Endothelial cell of umbilical vein (primary cell): ENCODE measurements at regions not wholly inside any gene's neighbourhood (a gene's known extent, or its start where the extent isn't known, plus 50 kb on each side); places are given as distances from the start of the nearest gene placed in this dataset.

Experiments
- BruUV-seq: library from RNA; stranded (reverse); fragments of 400-500 nt; replicated peaks from 2 replicates; lab custom pipeline; 2021; lab: Mats Ljungman, UMichigan
- CTCF ChIA-PET: fragments of 300-600, 350-600 bp; sonication (Branson Sonifier 250); formaldehyde crosslinking; loops from one replicate; lab custom pipeline; 2021; ENCODE audit warnings: antibody characterized with exemption, inconsistent platforms; lab: Charles Lee
- POLR2A ChIA-PET: fragments of 300-600, 350-600 bp; sonication (Branson Sonifier 250); formaldehyde crosslinking; loops from one replicate; lab custom pipeline; 2021; ENCODE audit warnings: antibody characterized with exemption, inconsistent platforms; lab: Charles Lee
- DNase-seq: peaks from one replicate; pipeline ENCODE4 v3.0.0-alpha.2; 2011; ENCODE audit warnings: low read depth, low spot score
- FAIRE-seq: peaks from 2 replicates; lab custom pipeline; 2011; peaks lifted over from hg19 to GRCh38; lab: Jason Lieb, UNC
- H2AFZ ChIP-seq: 2 replicates; pipeline ENCODE4 v1.6.0; 2012; ENCODE audit warnings: low read depth, low read length, control low read depth, inconsistent platforms
- H3K27ac ChIP-seq: 2 replicates; pipeline ENCODE4 v1.5.1; 2011; ENCODE audit warnings: low read depth, mild to moderate bottlenecking, control low read depth, low read length, moderate library complexity; ENCODE audit not compliant: insufficient read depth
- H3K27me3 ChIP-seq, 2 experiments: 2 replicates each; pipeline versions ENCODE4 v1.6.0 to v1.6.1; 2011; ENCODE audit warnings: low read length in 2 of 2, mixed read lengths in 1 of 2; ENCODE audit not compliant: control insufficient read depth in 2 of 2, insufficient read depth in 2 of 2
- H3K36me3 ChIP-seq, 2 experiments: 2 replicates in 1 of 2; 3 replicates in 1 of 2; pipeline ENCODE4 v1.5.1; 2011; ENCODE audit warnings: low read length in 2 of 2, mild to moderate bottlenecking in 1 of 2, moderate library complexity in 1 of 2; ENCODE audit not compliant: control insufficient read depth in 2 of 2, insufficient read depth in 2 of 2; ENCODE audit errors: extremely low read depth in 1 of 2
- H3K4me1 ChIP-seq: 3 replicates; pipeline ENCODE4 v1.5.1; 2011; ENCODE audit warnings: mild to moderate bottlenecking, low read length; ENCODE audit not compliant: control insufficient read depth, insufficient read depth; ENCODE audit errors: extremely low read depth
- H3K4me2 ChIP-seq: 2 replicates; pipeline ENCODE4 v1.6.1; 2011; ENCODE audit warnings: low read length, control low read depth, mixed read lengths; ENCODE audit not compliant: insufficient read depth
- H3K4me3 ChIP-seq, 3 experiments: fragments of 200-600 bp in 1 of 3; sonication (generic), shearing (Covaris generic) in 1 of 3; replicated peaks in 1 of 3; 2 replicates each; pipeline ENCODE4 v1.5.1; 2011 to 2016; ENCODE audit warnings: control low read depth in 3 of 3, low read length in 3 of 3, mild to moderate bottlenecking in 2 of 3, inconsistent platforms in 1 of 3, low read depth in 1 of 3, moderate library complexity in 1 of 3; ENCODE audit not compliant: insufficient read depth in 1 of 3
- H3K79me2 ChIP-seq: 2 replicates; pipeline ENCODE4 v1.6.0; 2012; ENCODE audit warnings: low read length, inconsistent platforms; ENCODE audit not compliant: control insufficient read depth, insufficient read depth
- H3K9ac ChIP-seq: replicated peaks from 2 replicates; pipeline ENCODE3; 2011; ENCODE audit warnings: low read length, control low read depth; ENCODE audit not compliant: insufficient read depth; ENCODE audit errors: extremely low read depth
- H3K9me1 ChIP-seq: replicated peaks from 3 replicates; pipeline ENCODE4 v1.6.0; 2011; ENCODE audit warnings: mild to moderate bottlenecking, low read length; ENCODE audit not compliant: control insufficient read depth, insufficient read depth; ENCODE audit errors: extremely low read depth
- H3K9me3 ChIP-seq: replicated peaks from 2 replicates; pipeline ENCODE4 v1.5.1; 2012; ENCODE audit warnings: low read length, inconsistent platforms; ENCODE audit not compliant: control insufficient read depth, insufficient read depth
- H4K20me1 ChIP-seq: replicated peaks from 2 replicates; pipeline ENCODE3; 2011; ENCODE audit warnings: mild to moderate bottlenecking, low read length; ENCODE audit not compliant: control insufficient read depth, insufficient read depth; ENCODE audit errors: extremely low read depth
- FOS ChIP-seq: IDR thresholded peaks from 2 replicates; pipeline ENCODE4 v1.6.1; 2011; ENCODE audit warnings: mild to moderate bottlenecking, low read length, moderate library complexity, borderline replicate concordance; ENCODE audit not compliant: insufficient read depth
- GATA2 ChIP-seq: IDR thresholded peaks from 2 replicates; pipeline ENCODE4 v1.7.0; 2011; ENCODE audit warnings: low read depth, mild to moderate bottlenecking, moderate library complexity, mixed read lengths, low read length; ENCODE audit not compliant: insufficient read length, insufficient read depth
- JUN ChIP-seq: IDR thresholded peaks from 2 replicates; pipeline ENCODE4 v1.6.1; 2011; ENCODE audit warnings: borderline replicate concordance, low read depth; ENCODE audit not compliant: insufficient read length, insufficient read depth
- MAX ChIP-seq: IDR thresholded peaks from 2 replicates; pipeline ENCODE4 v1.6.1; 2011; ENCODE audit not compliant: insufficient read depth, insufficient read length
- MYC ChIP-seq: IDR thresholded peaks from one replicate; pipeline ENCODE4 v1.6.1; 2011; ENCODE audit warnings: mild to moderate bottlenecking, low read depth, low read length
- POLR2A ChIP-seq: IDR thresholded peaks from 2 replicates; pipeline ENCODE4 v1.6.1; 2012; ENCODE audit warnings: low read depth, mild to moderate bottlenecking, control low read depth, low read length
- dilution Hi-C: fragments of 300-500 bp; cut with MboI; formaldehyde crosslinking; loops from one replicate; pipeline ENCODE4 v1.15.0; 2019; ENCODE audit warnings: low sequenced_read_pairs; ENCODE audit not compliant: extremely low pct_ligation_motif_present
- intact Hi-C: fragments of 100-400 bp; cut with micrococcal nuclease; formaldehyde crosslinking; loops from one replicate; pipeline ENCODE4 v1.10.0; 2022
- TF ChIP-seq, protein P1 (sequence below), 2 donors: IDR thresholded peaks; 1 replicate in 1 of 2; 2 replicates in 1 of 2; pipeline ENCODE4 v1.5.1; 2011; ENCODE audit warnings: low read length in 2 of 2, mild to moderate bottlenecking in 2 of 2, moderate library complexity in 2 of 2, control low read depth in 1 of 2, inconsistent platforms in 1 of 2, low read depth in 1 of 2; ENCODE audit not compliant: insufficient read depth in 1 of 2; ENCODE audit errors: extremely low read depth in 1 of 2

GRCh38 chr15:37794947-37795346 is 139.5 kb upstream of the TMCO5A start:
- DNase-seq, result no peak
- ChIA-PET CTCF (interaction anchor here (1.2 to 5.8 kb wide), 2 partner anchors 9 to 31 kb away, joined by 3 to 31 read pairs; no protein-coding TSS in a partner anchor), POLR2A (no interaction called here)
- TF ChIP-seq POLR2A (no peak), MYC (no peak), JUN (no peak), FOS (no peak), GATA2 (no peak), MAX (no peak)
- TF ChIP-seq, protein P1, sequence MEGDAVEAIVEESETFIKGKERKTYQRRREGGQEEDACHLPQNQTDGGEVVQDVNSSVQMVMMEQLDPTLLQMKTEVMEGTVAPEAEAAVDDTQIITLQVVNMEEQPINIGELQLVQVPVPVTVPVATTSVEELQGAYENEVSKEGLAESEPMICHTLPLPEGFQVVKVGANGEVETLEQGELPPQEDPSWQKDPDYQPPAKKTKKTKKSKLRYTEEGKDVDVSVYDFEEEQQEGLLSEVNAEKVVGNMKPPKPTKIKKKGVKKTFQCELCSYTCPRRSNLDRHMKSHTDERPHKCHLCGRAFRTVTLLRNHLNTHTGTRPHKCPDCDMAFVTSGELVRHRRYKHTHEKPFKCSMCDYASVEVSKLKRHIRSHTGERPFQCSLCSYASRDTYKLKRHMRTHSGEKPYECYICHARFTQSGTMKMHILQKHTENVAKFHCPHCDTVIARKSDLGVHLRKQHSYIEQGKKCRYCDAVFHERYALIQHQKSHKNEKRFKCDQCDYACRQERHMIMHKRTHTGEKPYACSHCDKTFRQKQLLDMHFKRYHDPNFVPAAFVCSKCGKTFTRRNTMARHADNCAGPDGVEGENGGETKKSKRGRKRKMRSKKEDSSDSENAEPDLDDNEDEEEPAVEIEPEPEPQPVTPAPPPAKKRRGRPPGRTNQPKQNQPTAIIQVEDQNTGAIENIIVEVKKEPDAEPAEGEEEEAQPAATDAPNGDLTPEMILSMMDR (IDR thresholded peaks at IDR 0.05; ENCODE audit: extremely low read depth in 1 of 2, insufficient read depth in 1 of 2, low read depth in 1 of 2, low read length in 2 of 2), result no peak
- Histone ChIP-seq H3K9ac (no peak overlapping the region), H3K27me3 (peaks cover 0 to 4% of the 10 kb centered on the region in 2 experiments), H3K36me3 (no peaks in the 10 kb centered on the region), H3K4me1 (peaks cover 4% of the 10 kb centered on the region), H3K4me3 (no peak overlapping the region), H3K9me3 (no peaks in the 10 kb centered on the region), H3K27ac (no peak overlapping the region), H2AFZ (no peak overlapping the region), H3K79me2 (no peaks in the 10 kb centered on the region), H4K20me1 (no peaks in the 10 kb centered on the region), H3K9me1 (no peaks in the 10 kb centered on the region), H3K4me2 (no peak overlapping the region)
- no TSS peak for BruUV-seq
- no peak for FAIRE-seq
- dilution Hi-C loops, result no loop called here
- intact Hi-C loops, result no loop called here
